ENCODE measurements at regions not wholly inside any gene's neighbourhood (a gene's known extent, or its start where the extent isn't known, plus 50 kb on each side); places are given as distances from the start of the nearest gene placed in this dataset.

DNA sequence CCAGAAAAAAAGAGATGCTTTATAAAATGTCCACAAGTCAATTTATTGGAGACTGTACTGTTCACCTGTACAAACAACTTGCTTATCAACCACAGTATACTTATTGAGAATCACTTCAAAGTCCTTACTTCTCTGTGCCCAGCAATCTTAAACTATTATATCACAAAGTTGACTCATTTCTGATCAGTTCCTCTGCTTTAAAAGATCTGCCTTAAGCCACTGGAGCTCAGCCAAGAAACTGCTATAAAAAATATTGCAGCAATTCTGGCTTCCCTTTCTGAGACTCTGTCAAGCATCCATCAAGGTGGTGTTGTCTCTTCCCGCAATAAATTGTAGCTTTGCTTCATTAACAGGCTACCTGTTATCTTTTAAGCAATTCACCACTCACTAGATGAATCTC is 375.2 kb upstream of the SPHKAP start:
- DNase-seq (no peak), ATAC-seq (ENCODE audit: low FRiP score in 2 of 2) (no peak)
- no peaks in the 10 kb centered on the region for H3K4me1 ChIP-seq
- no peaks in the 10 kb centered on the region for H3K9me3 ChIP-seq
- H3K4me3 ChIP-seq: no peak overlapping the region
- H3K27me3 ChIP-seq: no peaks in the 10 kb centered on the region
- H3K36me3 ChIP-seq: no peaks in the 10 kb centered on the region
- WGBS, 2 donors: 47 to 64% methylated on average over 1 of the region's 1 CpG
- no peak for TF ChIP-seq POLR2AphosphoS5 (IDR thresholded peaks at IDR 0.05)
- no peak for TF ChIP-seq EP300 (IDR thresholded peaks at IDR 0.05)
- no peak for TF ChIP-seq POLR2A (IDR thresholded peaks at IDR 0.05)
- TF ChIP-seq, protein P1, sequence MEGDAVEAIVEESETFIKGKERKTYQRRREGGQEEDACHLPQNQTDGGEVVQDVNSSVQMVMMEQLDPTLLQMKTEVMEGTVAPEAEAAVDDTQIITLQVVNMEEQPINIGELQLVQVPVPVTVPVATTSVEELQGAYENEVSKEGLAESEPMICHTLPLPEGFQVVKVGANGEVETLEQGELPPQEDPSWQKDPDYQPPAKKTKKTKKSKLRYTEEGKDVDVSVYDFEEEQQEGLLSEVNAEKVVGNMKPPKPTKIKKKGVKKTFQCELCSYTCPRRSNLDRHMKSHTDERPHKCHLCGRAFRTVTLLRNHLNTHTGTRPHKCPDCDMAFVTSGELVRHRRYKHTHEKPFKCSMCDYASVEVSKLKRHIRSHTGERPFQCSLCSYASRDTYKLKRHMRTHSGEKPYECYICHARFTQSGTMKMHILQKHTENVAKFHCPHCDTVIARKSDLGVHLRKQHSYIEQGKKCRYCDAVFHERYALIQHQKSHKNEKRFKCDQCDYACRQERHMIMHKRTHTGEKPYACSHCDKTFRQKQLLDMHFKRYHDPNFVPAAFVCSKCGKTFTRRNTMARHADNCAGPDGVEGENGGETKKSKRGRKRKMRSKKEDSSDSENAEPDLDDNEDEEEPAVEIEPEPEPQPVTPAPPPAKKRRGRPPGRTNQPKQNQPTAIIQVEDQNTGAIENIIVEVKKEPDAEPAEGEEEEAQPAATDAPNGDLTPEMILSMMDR (IDR thresholded peaks at IDR 0.05): no peak
- H3K27ac ChIP-seq: no peak overlapping the region

DNA sequence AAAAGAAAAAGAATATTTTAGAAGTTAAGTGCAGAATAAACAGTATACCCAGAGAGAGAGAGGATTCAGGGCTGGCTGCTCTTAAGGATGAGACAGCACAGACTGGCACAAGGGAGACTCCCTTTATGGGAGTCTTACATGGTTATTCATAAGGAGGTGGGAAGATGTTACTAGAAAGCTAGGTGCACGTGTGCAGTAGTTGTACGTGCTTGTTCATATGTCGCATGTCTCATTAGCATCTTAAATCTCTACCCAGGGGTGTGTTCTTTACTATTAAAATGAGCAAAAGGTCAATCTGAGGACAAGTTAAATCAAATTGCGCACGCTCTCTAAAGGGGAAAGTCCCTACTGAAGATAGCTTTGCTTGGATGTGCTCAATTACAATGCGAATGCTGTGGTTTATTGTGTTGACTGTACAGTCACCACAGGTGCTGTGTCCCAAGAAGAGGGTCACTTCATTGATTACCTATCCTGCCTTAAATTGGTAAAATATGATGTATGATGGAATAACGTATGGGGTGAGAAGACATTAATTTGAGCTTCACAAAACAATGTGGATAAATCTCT is 368.0 kb upstream of the SPHKAP start:
- Histone ChIP-seq H3K27ac (no peak overlapping the region), H3K36me3 (no peaks in the 10 kb centered on the region), H3K4me3 (no peak overlapping the region), H3K4me1 (no peaks in the 10 kb centered on the region), H3K27me3 (no peaks in the 10 kb centered on the region), H3K9me3 (peaks cover 0 to 5% (median 0%) of the 10 kb centered on the region in 4 donors)
- 87 to 88% methylated on average over 7 of the region's 7 CpGs for WGBS, 2 donors
- no peak for DNase-seq
- no peak for TF ChIP-seq EP300 (IDR thresholded peaks at IDR 0.05)
- TF ChIP-seq, protein P1 (IDR thresholded peaks at IDR 0.05): no peak
- no peak for TF ChIP-seq POLR2AphosphoS5 (IDR thresholded peaks at IDR 0.05)
- ATAC-seq (ENCODE audit: low FRiP score in 2 of 2): no peak

DNA sequence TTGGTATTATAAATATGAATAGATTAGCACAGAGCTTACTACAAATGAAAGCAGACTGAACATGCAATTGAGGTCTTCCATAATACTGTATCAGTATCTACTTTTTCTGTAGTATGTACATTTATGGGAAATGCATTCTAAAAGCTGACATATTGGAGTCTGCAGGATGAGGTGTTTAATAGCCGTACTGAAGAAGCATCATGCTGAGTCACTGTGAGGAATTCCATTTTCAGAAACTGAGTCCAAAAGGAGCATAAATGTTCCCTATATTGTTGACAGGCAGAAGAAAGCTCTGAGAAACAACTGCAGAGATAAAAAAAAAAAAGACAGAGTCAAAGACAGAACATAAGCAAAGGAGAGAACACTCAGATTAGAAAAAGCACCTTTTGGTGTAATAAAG is 366.7 kb upstream of the SPHKAP start:
- Histone ChIP-seq H3K9me3 (peaks cover 0 to 5% (median 0%) of the 10 kb centered on the region in 4 donors), H3K4me1 (no peaks in the 10 kb centered on the region), H3K36me3 (no peaks in the 10 kb centered on the region), H3K27me3 (no peaks in the 10 kb centered on the region), H3K27ac (no peak overlapping the region), H3K4me3 (no peak overlapping the region)
- TF ChIP-seq, protein P1 (IDR thresholded peaks at IDR 0.05): no peak
- no peak for TF ChIP-seq POLR2A (IDR thresholded peaks at IDR 0.05)
- TF ChIP-seq EP300 (IDR thresholded peaks at IDR 0.05): no peak
- no peak for TF ChIP-seq POLR2AphosphoS5 (IDR thresholded peaks at IDR 0.05)
- DNase-seq (no peak), ATAC-seq (ENCODE audit: low FRiP score in 2 of 2) (no peak)
- WGBS, 2 donors: 71 to 86% methylated on average over 1 of the region's 1 CpG

DNA sequence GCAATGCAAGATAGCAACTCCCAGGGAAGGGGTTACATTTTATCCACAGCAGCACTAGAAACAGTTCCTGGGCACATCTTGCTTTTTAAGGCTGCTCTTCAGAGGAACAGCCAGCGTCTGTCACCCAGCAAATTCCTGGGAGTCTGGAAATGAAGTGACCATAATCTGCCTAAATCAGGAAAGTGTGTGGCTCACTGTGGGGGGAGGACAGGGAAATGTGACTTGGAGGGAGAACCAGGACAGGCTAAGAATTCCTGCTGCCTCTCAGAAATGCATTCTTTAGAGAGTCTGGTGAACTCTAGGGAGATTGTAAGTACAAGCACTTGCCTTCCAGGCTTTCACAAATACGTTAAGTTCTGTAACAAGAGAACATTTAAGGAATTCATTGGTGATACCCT is 364.3 kb upstream of the SPHKAP start:
- Histone ChIP-seq H3K4me1 (no peaks in the 10 kb centered on the region), H3K27ac (peak overlapping the region in 1 of 4 donors; percentile 17), H3K36me3 (no peaks in the 10 kb centered on the region), H3K9me3 (peaks cover 0 to 5% (median 0%) of the 10 kb centered on the region in 4 donors), H3K4me3 (no peak overlapping the region), H3K27me3 (no peaks in the 10 kb centered on the region)
- DNase-seq: no peak
- WGBS, 2 donors: 43 to 63% methylated on average over 2 of the region's 2 CpGs
- no peak for ATAC-seq (ENCODE audit: low FRiP score in 2 of 2)
- TF ChIP-seq POLR2AphosphoS5 (IDR thresholded peaks at IDR 0.05): peak in 1 of 2 donors; percentile 41
- no peak for TF ChIP-seq EP300 (IDR thresholded peaks at IDR 0.05)

DNA sequence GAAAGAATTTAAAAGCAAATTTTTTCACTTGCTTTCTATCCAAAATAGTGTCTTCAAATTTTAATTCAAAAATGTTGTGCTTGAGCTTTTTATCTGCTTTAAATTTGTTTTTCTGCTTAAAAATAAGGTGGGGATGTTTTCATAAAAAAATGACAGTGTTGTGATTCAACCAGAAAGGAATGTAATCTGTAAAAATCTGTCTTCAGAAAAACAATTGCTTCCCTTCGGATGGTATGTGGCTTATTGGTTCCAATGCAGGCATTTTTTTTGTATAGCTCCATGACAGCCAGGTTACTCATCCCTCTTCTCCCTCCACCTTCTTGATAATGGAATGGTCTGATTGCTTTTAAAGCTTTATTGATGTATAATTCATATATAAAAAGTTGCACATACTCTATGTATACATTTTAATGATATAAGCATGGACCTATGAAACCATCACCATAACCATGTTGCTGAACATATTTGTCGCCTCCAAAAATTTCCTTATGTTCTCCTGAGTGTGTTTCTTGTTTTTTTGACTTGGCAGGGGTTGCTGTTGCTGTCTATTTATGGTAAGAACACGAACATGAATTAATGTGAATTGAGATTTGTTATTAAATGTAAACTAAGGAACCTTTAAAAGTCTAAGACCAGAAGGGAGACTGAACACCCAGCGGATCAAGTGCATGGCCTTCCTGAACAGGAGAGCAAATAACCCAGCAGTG is 363.7 kb upstream of the SPHKAP start:
- no peak overlapping the region for H3K4me3 ChIP-seq
- 57 to 58% methylated on average over 4 of the region's 4 CpGs for WGBS, 2 donors
- no peaks in the 10 kb centered on the region for H3K36me3 ChIP-seq
- peaks cover 0 to 5% (median 0%) of the 10 kb centered on the region in 4 donors for H3K9me3 ChIP-seq
- no peak for ATAC-seq (ENCODE audit: low FRiP score in 2 of 2)
- TF ChIP-seq, protein P1 (IDR thresholded peaks at IDR 0.05): no peak
- TF ChIP-seq POLR2A (IDR thresholded peaks at IDR 0.05): no peak
- no peak for TF ChIP-seq EP300 (IDR thresholded peaks at IDR 0.05)
- no peak for TF ChIP-seq POLR2AphosphoS5 (IDR thresholded peaks at IDR 0.05)
- no peaks in the 10 kb centered on the region for H3K27me3 ChIP-seq
- H3K4me1 ChIP-seq: no peaks in the 10 kb centered on the region
- no peak overlapping the region for H3K27ac ChIP-seq
- no peak for DNase-seq
